HFFc6 (cell line): ENCODE measurements at regions not wholly inside any gene's neighbourhood (a gene's known extent, or its start where the extent isn't known, plus 50 kb on each side); places are given as distances from the start of the nearest gene placed in this dataset.
A peak's percentile ranks its signal among the peaks of the same experiment; 100 is the strongest.

Experiments used
- DNase-seq: peaks from one replicate; pipeline ENCODE4 v3.0.0-alpha.2; 2018
- H3K27ac Mint-ChIP-seq: 2 replicates; pipeline ENCODE4 v1.8.0; 2020; ENCODE audit warnings: mild to moderate bottlenecking, mixed read lengths
- H3K27me3 Mint-ChIP-seq: 2 replicates; pipeline ENCODE4 v1.8.0; 2021; ENCODE audit warnings: mild to moderate bottlenecking, moderate library complexity, mixed read lengths; ENCODE audit not compliant: insufficient read depth
- H3K36me3 Mint-ChIP-seq: 2 replicates; pipeline ENCODE4 v1.8.0; 2021; ENCODE audit warnings: low read depth, mixed read lengths
- H3K4me1 Mint-ChIP-seq: 2 replicates; pipeline ENCODE4 v1.8.0; 2020; ENCODE audit warnings: low read depth, mixed read lengths
- H3K4me3 Mint-ChIP-seq: 2 replicates; pipeline ENCODE4 v1.8.0; 2020; ENCODE audit warnings: mild to moderate bottlenecking, moderate library complexity, mixed read lengths
- H3K9me3 Mint-ChIP-seq: 2 replicates; pipeline ENCODE4 v1.8.0; 2020; ENCODE audit warnings: mild to moderate bottlenecking, mixed read lengths
- CTCF ChIP-seq: fragments of 200-600 bp; sonication (generic); IDR thresholded peaks from 2 replicates; pipeline ENCODE4 v1.5.0; 2021; ENCODE audit warnings: antibody characterized with exemption, mild to moderate bottlenecking

GRCh38 chr2:220276741-220277444 lies 649.5 kb downstream of the SLC4A3 start:
- no peaks in the 10 kb centered on the region for H3K27me3 Mint-ChIP-seq
- DNase-seq, result peak; percentile 64
- H3K36me3 Mint-ChIP-seq, result no peaks in the 10 kb centered on the region
- H3K4me1 Mint-ChIP-seq, result peaks cover 91% of the 10 kb centered on the region
- H3K4me3 Mint-ChIP-seq, result peak overlapping the region; percentile 49
- H3K9me3 Mint-ChIP-seq, result no peaks in the 10 kb centered on the region
- no peak for TF ChIP-seq CTCF
- peak overlapping the region; percentile 96 for H3K27ac Mint-ChIP-seq

- Mint-ChIP-seq H3K36me3 (no peaks in the 10 kb centered on the region), H3K27me3 (no peaks in the 10 kb centered on the region), H3K4me3 (peak overlapping the region; percentile 49), H3K4me1 (peaks cover 92% of the 10 kb centered on the region), H3K9me3 (no peaks in the 10 kb centered on the region), H3K27ac (peak overlapping the region; percentile 96)
- no peak for TF ChIP-seq CTCF
- DNase-seq, result peak; percentile 90
Observed at GRCh38 chr2:220277445-220277975, 650.1 kb downstream of the SLC4A3 start.

- peak overlapping the region; percentile 96 for H3K27ac Mint-ChIP-seq
Observed at GRCh38 chr2:220278022-220278421, 650.6 kb downstream of the SLC4A3 start.

GRCh38 chr2:220279372-220279771 lies 651.9 kb downstream of the SLC4A3 start:
- peak; percentile 95 for DNase-seq
- Mint-ChIP-seq H3K4me1 (peaks cover 86% of the 10 kb centered on the region), H3K9me3 (no peaks in the 10 kb centered on the region), H3K27me3 (no peaks in the 10 kb centered on the region), H3K4me3 (peak overlapping the region; percentile 55), H3K36me3 (no peaks in the 10 kb centered on the region), H3K27ac (peak overlapping the region; percentile 96)
- TF ChIP-seq CTCF, result no peak

More at GRCh38 chr2:220278022-220278421, 650.6 kb downstream of the SLC4A3 start:
- Mint-ChIP-seq H3K36me3 (no peaks in the 10 kb centered on the region), H3K27me3 (no peaks in the 10 kb centered on the region), H3K9me3 (no peaks in the 10 kb centered on the region), H3K4me3 (peak overlapping the region; percentile 16; the same call in 1 of the 2 replicates), H3K4me1 (peaks cover 87% of the 10 kb centered on the region)
- no peak for TF ChIP-seq CTCF
- DNase-seq, result peak; percentile 9

GRCh38 chr2:220279840-220280239 lies 652.4 kb downstream of the SLC4A3 start:
- Mint-ChIP-seq H3K27ac (peak overlapping the region; percentile 96), H3K4me1 (peaks cover 84% of the 10 kb centered on the region)

More at GRCh38 chr2:220279840-220280239, 652.4 kb downstream of the SLC4A3 start:
- no peaks in the 10 kb centered on the region for H3K36me3 Mint-ChIP-seq
- H3K4me3 Mint-ChIP-seq, result peak overlapping the region; percentile 55
- peak; percentile 74 for DNase-seq
- no peak for TF ChIP-seq CTCF
- no peaks in the 10 kb centered on the region for H3K9me3 Mint-ChIP-seq
- no peaks in the 10 kb centered on the region for H3K27me3 Mint-ChIP-seq
